Heart right ventricle (tissue), 16 donors: ENCODE measurements at regions not wholly inside any gene's neighbourhood (a gene's known extent, or its start where the extent isn't known, plus 50 kb on each side); places are given as distances from the start of the nearest gene placed in this dataset.

Experiments
- ATAC-seq, 8 donors: fragments of 200-7000 bp; cut with Tn5 transposase; one replicate each; pipeline ENCODE4 v1.9.1; 2020; ENCODE audit warnings: mild to moderate bottlenecking in 8 of 8, moderate library complexity in 8 of 8, moderate number of reproducible peaks in 1 of 8
- DNase-seq, 2 donors: peaks; one replicate each; pipeline ENCODE4 v3.0.0-alpha.2; 2020
- H3K27ac ChIP-seq, 10 donors: fragments of 200-600 bp; sonication (generic) in 2 of 10; one replicate each; pipeline versions ENCODE4 v1.5.0 to v1.8.0; 2020 to 2022; ENCODE audit warnings: mild to moderate bottlenecking in 3 of 10
- H3K27me3 ChIP-seq, 7 donors: fragments of 200-600 bp; one replicate each; pipeline ENCODE4 v1.8.0; 2021 to 2022; ENCODE audit warnings: mild to moderate bottlenecking in 2 of 7
- H3K36me3 ChIP-seq, 9 donors: fragments of 200-600 bp; sonication (generic) in 1 of 9; one replicate each; pipeline versions ENCODE4 v1.5.0 to v1.8.0; 2020 to 2022; ENCODE audit warnings: mild to moderate bottlenecking in 2 of 9
- H3K4me1 ChIP-seq, 9 donors: fragments of 200-600 bp; sonication (generic) in 1 of 9; one replicate each; pipeline versions ENCODE4 v1.5.0 to v1.8.0; 2020 to 2022; ENCODE audit warnings: mild to moderate bottlenecking in 4 of 9
- H3K4me3 ChIP-seq, 10 donors: fragments of 200-600 bp; sonication (generic) in 2 of 10; one replicate each; pipeline versions ENCODE4 v1.5.0 to v1.8.0; 2020 to 2022; ENCODE audit warnings: mild to moderate bottlenecking in 7 of 10, moderate library complexity in 2 of 10
- H3K9me3 ChIP-seq, 11 donors: fragments of 200-600 bp in 10 of 11; sonication (generic) in 2 of 11; one replicate each; pipeline versions ENCODE4 v1.5.0 to v1.8.0; 2013 to 2022; ENCODE audit warnings: mild to moderate bottlenecking in 2 of 11, control low read depth in 1 of 11, moderate library complexity in 1 of 11
- WGBS, 2 donors: extraction: QIAGEN DNeasy Blood & Tissue Kit; methylation state at CpG; one replicate each; pipeline ENCODE4 v1.1.7; 2013; ENCODE audit warnings: inconsistent platforms in 1 of 2; 5-methylcytosine and 5-hydroxymethylcytosine counted together
- intact Hi-C, 10 donors: fragments of 100-400 bp; cut with DNase I; formaldehyde crosslinking; loops; one replicate each; pipeline versions ENCODE4 v1.11.1 to v1.14.2; 2022
- TF ChIP-seq, protein P1 (sequence below), 9 donors: fragments of 200-600 bp; sonication (generic) in 2 of 9; IDR thresholded peaks; one replicate each; pipeline versions ENCODE4 v1.5.0 to v1.8.0; 2021 to 2022; ENCODE audit warnings: antibody characterized with exemption in 9 of 9, mild to moderate bottlenecking in 5 of 9, moderate library complexity in 1 of 9
- donor health status: Arrhythmogenic right ventricular cardiomyopathy.
- donor health status: ischemic (EF 13 %, LVEDD 7.1; RV severe dilation, severe dysfunction).
- donor health status: healthy with polysubstance abuse.
- donor health status: DM: no; HTN: yes; CAD: no.
- donor health status: DM: no; HTN: no; CAD: no.
- donor health status: ischemic (EF 25% LVEDD 6.9; RV normal size, moderate dysfunction).
- donor health status: ischemic (EF 25% LVEDD 5.7; RV mildly dilated, moderate dysfunction).
- donor health status: healthy.
- donor health status: DM: yes; HTN: yes; CAD: no.
- donor health status: Ischemic cardiomyopathy.
- donor health status: ischemic (EF 35%, LVEDD 5.7; RV mildly dilated, moderate dysfunction).
- donor health status: nonischemic (EF 11% LVEDD 7.7; RV severe dilation, severe dysfunction).
- donor health status: DM: yes; HTN: yes; CAD: no.
- donor health status: PGD.
- donor health status: ischemic (EF 29% LVEDD 5.4; RV normal size, mild dysfunction).
- donor health status: nonischemic (EF 23%, LVEDD 6.1; RV moderate dilation, normal function).

DNA sequence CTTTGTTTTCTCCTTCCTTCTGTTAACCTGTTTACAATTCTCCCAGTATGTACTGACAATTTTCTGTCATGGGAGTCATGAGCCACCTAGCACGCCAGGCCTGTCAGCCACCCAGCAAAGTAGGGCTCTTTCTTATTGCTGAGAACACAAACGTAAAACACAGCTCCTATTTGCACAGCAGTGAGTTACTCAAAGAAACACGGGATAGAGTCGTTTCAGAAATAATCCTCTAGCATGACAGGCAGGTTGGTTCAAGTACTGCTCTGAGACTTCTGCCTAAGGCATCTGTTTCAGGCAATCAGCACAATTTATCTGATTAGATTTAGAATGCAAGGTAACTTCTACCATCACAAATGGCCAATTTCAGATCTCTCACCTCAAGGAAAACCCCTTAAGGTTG is 88.8 kb downstream of the CD24 start:
- Histone ChIP-seq H3K27ac (no peak overlapping the region), H3K4me1 (no peaks in the 10 kb centered on the region), H3K27me3 (peaks cover 0 to 27% (median 8%) of the 10 kb centered on the region in 7 donors), H3K9me3 (no peaks in the 10 kb centered on the region), H3K36me3 (no peaks in the 10 kb centered on the region), H3K4me3 (no peak overlapping the region)
- WGBS, 2 donors, result 40 to 44% methylated on average over 4 of the region's 4 CpGs
- intact Hi-C loops, result no loop called here
- DNase-seq, result no peak
- no peak for ATAC-seq
- TF ChIP-seq, protein P1, sequence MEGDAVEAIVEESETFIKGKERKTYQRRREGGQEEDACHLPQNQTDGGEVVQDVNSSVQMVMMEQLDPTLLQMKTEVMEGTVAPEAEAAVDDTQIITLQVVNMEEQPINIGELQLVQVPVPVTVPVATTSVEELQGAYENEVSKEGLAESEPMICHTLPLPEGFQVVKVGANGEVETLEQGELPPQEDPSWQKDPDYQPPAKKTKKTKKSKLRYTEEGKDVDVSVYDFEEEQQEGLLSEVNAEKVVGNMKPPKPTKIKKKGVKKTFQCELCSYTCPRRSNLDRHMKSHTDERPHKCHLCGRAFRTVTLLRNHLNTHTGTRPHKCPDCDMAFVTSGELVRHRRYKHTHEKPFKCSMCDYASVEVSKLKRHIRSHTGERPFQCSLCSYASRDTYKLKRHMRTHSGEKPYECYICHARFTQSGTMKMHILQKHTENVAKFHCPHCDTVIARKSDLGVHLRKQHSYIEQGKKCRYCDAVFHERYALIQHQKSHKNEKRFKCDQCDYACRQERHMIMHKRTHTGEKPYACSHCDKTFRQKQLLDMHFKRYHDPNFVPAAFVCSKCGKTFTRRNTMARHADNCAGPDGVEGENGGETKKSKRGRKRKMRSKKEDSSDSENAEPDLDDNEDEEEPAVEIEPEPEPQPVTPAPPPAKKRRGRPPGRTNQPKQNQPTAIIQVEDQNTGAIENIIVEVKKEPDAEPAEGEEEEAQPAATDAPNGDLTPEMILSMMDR (IDR thresholded peaks at IDR 0.05), result no peak

DNA sequence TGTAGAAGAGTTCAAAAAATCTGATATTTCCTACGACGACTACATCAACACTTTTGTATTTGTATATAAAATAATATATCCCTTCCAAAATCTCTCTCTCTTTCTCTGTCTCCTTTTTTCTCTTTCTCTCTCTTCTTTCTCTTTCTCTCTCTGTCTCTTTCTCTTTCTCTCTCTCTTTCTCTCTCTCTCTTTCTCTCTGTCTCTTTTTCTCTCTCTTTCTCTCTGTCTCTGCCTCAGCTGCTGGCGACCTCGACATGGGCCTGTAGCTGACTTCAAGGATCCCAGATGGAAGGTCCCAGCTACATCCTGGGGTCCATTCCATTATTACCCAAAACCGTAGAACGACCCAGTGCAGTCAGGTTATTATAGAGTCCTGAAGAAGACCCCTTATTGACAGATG is 90.0 kb downstream of the CD24 start:
- no peaks in the 10 kb centered on the region for H3K9me3 ChIP-seq
- no peak overlapping the region for H3K4me3 ChIP-seq
- H3K27me3 ChIP-seq, result peaks cover 0 to 19% (median 8%) of the 10 kb centered on the region in 7 donors
- intact Hi-C loops, result no loop called here
- ATAC-seq, result no peak
- no peak overlapping the region for H3K27ac ChIP-seq
- DNase-seq, result no peak
- TF ChIP-seq, protein P1 (IDR thresholded peaks at IDR 0.05), result no peak
- no peaks in the 10 kb centered on the region for H3K4me1 ChIP-seq
- no peaks in the 10 kb centered on the region for H3K36me3 ChIP-seq
- 89% methylated on average over 6 of the region's 6 CpGs for whole genome bisulfite sequencing, 2 donors

DNA sequence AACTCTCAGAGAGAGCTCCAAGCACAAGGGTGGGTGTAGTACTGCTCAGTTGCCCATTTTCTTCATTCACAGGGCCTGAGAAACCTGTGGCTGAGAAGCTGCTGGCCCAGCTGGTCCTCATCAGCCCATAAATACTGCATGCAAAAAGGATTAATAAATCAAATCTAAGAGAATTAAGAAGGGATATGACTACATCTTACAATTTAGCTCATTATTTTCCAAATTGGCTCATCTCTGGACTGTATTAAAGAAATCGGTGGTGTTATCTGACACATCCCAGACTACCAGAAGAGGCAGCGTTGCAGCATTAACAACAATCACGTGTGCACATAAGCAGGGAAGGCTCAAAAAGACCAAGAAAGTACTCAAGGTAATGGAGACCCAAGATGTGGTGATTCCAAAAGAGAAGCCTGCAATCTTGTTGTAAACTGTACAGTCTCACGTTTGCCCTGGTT is 90.7 kb downstream of the CD24 start:
- no peaks in the 10 kb centered on the region for H3K36me3 ChIP-seq
- 49 to 51% methylated on average over 4 of the region's 4 CpGs for WGBS, 2 donors
- TF ChIP-seq, protein P1 (IDR thresholded peaks at IDR 0.05), result no peak
- no peaks in the 10 kb centered on the region for H3K9me3 ChIP-seq
- intact Hi-C loops, result no loop called here
- H3K27ac ChIP-seq, result no peak overlapping the region
- H3K4me1 ChIP-seq, result no peaks in the 10 kb centered on the region
- peaks cover 0 to 19% (median 8%) of the 10 kb centered on the region in 7 donors for H3K27me3 ChIP-seq
- ATAC-seq, result no peak
- no peak overlapping the region for H3K4me3 ChIP-seq
- DNase-seq, result no peak

DNA sequence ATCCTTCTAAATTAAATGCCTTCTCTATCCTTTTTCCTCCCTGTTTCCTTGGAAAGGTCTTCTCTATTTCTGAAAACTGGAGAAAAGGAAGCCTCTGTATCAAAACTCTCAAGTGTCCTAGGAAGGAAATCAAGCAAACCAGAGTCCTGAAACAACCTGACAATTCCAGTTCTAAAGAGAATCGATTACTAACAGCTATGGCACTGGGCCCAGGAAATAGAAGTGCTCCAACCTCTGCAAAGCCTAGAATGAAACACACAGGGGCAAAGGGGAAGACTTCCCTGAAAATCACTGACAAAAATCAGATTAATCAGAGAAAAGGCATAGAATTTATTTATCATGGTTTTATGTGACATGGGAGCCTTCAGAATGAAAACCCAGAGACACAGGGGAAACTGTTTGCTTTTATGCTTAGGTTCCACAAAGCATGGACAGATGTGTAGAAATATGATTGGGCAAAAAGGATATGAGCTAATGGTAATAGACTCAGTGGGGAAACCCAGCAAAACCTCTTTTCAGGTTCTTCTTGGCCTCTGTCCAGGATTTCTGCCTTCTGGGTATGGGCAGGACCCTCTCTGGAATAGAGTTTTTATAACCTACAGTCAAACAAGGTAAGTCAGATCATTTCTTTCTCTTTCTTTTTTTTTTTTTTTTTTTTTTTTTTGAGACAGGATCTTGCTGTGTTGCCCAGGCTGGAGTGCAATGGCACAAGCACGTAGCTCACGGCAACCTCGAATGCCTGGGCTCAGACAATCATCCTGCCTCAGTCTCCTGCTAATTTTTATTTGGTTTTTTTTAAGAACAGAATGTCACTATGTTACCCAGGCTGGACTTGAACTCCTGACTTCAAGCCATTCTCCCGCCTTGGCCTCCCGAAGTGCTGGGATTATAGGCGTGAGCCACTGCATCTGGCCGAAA is 91.7 kb downstream of the CD24 start:
- Histone ChIP-seq H3K4me3 (no peak overlapping the region), H3K9me3 (no peaks in the 10 kb centered on the region), H3K27me3 (peaks cover 0 to 14% (median 8%) of the 10 kb centered on the region in 7 donors), H3K36me3 (no peaks in the 10 kb centered on the region), H3K4me1 (no peaks in the 10 kb centered on the region), H3K27ac (no peak overlapping the region)
- TF ChIP-seq, protein P1 (IDR thresholded peaks at IDR 0.05), result no peak
- no peak for ATAC-seq
- no peak for DNase-seq
- intact Hi-C loops, result no loop called here
- WGBS, 2 donors, result 91 to 92% methylated on average over 8 of the region's 8 CpGs
